ENCODE measurements at regions not wholly inside any gene's neighbourhood (a gene's known extent, or its start where the extent isn't known, plus 50 kb on each side); places are given as distances from the start of the nearest gene placed in this dataset.
"Not testable (repeated sequence)": the region's sequence is repeated elsewhere in the genome, so short reads cannot be mapped to it uniquely, and the experiment has no call there.

DNA sequence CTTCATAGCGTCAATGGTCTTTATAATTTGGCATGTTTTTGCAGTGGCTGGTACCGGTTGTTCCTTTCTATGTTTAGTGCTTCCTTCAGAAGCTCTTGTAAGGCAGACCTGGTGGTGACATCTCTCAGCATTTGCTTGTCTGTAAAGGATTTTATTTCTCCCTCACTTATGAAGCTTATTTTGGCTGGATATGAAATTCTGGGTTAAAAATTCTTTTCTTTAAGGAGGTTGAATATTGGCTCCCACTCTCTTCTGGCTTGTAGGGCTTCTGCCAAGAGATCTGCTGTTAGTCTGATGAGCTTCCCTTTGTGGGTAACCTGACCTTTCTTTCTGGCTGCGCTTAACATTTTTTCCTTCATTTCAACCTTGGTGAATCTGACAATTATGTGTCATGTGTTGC, 250.0 kb upstream of the CTNNB1 start:
- not testable (repeated sequence) for DNase-seq (ENCODE audit: low read depth)

DNA sequence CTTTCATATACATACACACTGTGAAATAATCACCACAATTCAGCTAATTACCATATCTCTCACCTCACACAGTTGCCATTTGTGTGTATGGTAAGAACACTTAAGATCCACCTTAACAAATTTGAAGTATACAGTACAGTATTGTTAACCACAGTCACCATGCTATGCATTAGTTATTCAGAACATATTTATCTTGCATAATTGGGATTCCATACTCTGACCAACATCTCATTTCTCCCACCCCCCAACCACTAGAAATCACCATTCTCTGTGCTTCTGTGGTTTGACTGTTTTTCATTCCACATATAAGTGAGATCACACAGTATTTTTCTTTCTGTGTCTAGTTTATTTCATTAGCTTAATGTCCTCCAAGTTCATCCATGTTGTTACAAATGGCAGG, 247.7 kb upstream of the CTNNB1 start:
- DNase-seq (ENCODE audit: low read depth), result peak; percentile 88

DNA sequence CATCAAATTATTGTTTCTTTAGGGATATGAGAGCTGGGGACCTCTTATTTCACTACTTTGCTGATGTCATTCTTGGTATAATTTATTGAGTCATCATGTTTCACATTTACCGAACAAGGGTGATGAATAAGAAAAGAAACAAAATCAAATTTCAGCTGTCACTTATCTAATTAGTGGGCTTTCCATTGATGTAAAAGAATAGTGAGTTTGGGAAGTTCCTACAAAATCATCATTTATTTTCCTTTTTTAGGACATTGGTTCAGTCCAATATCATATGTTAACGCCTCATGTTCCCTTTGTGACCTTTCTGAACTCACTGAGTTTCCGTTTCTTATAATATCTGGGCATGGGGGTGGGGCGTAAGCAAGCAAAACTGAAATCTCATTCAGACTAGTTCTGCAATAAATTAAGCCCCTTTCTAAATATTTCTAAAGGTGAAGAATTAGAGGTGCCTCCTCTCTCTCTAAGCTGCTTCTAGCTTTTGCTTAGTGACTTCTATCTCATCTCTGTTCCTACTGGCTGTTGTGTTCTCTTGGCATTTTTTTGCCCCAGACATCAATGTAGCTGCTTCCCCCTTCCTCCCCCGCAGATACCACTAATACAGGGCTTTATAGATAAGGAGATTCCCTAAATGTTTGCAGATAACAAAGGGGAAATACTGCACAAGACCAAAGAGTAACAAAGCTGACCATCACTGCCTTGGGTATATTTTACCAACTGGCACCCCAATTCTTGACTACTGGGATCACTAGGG, 238.0 kb upstream of the CTNNB1 start:
- no peak for DNase-seq (ENCODE audit: low read depth)

DNA sequence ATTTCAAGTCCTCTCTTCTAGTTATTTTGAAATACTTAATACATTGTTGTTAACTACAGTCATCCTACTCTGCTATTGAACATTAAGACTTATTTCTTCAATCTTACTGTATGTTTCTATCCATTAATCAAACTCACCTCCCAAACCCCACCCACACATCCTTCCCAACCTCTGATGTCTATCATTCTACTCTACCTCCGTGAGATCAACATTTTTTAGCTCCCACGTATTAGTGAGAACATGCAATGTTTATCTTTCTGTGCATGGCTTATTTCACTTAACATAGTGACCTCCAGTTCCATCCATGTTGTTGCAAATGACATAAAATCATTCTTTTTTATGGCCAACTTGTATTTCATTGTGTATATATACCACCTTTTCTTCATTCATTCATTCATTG, 236.6 kb upstream of the CTNNB1 start:
- DNase-seq (ENCODE audit: low read depth), result no peak

DNA sequence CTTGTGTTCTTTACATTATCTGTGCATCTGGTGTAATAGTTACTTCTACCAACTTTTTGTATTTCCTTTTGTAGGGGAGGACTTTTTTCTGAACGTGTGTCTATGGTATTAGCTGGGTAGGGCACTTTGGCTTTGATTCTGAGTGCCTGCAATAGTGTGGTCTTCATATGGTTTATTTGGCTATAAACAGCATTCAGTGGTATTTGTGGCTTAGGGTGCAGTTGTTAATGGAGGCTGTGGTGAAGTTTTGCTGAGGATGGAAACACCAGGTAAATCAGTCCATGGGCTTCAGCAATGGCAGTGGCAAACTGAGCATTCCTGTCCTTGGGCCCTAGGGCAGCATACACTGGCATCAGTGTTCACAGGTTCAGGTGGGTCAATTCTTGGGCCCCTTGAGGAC, 230.6 kb upstream of the CTNNB1 start:
- DNase-seq (ENCODE audit: low read depth), result no peak

DNA sequence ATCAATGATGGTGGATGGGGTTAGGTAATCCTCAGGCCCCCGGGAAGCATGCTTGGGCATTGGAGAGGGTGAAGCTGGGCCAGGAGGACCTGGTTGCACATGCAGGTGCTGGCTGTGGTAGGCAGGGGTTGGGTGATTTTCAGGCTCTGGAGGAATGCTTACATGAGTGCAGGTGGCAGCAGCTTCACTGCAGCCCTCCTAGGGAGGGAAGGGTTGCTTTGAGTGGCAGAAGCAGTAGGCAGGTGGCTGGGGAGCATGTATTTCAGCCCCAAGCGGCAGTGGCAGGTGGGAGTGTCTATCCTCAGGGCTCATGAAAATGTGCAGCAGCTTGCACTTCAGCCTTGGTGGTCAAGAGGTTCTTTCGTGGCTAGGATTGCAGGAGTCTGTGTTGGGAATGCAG, 230.0 kb upstream of the CTNNB1 start:
- DNase-seq (ENCODE audit: low read depth), result no peak

DNA sequence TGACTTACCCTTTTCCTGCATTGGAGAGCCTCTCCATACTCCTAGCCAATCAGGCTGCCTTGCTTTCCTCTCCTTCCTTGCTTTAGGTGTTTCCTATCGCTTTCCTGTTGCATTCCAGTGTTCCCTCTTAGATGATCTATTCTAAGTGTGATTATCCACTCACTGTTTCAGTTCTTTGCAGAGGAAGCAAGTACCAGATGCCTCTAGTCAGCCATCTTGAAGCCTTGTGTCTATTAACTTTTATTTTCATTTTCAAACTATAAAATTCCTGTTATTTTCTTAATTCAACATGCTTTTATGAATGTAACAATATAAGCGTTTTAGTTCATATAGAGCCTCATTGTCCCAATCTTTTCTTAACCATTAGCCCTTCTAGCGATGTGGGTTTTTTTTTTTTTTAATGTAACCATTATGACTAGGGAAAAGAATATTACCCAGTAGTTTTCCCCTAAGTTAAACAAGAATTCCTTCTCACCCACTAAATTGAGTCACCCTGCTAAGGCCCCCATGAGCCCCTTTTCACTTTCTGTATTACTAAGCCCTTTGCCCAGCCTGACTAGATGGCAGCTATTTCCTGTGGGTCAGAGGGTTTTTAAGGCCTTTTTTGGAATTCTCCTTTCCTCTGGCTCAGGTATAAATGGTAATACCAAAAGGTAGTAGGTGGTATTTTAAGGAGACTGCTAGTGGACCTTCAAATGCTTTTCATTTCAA, 229.4 kb upstream of the CTNNB1 start:
- no peak for DNase-seq (ENCODE audit: low read depth)

DNA sequence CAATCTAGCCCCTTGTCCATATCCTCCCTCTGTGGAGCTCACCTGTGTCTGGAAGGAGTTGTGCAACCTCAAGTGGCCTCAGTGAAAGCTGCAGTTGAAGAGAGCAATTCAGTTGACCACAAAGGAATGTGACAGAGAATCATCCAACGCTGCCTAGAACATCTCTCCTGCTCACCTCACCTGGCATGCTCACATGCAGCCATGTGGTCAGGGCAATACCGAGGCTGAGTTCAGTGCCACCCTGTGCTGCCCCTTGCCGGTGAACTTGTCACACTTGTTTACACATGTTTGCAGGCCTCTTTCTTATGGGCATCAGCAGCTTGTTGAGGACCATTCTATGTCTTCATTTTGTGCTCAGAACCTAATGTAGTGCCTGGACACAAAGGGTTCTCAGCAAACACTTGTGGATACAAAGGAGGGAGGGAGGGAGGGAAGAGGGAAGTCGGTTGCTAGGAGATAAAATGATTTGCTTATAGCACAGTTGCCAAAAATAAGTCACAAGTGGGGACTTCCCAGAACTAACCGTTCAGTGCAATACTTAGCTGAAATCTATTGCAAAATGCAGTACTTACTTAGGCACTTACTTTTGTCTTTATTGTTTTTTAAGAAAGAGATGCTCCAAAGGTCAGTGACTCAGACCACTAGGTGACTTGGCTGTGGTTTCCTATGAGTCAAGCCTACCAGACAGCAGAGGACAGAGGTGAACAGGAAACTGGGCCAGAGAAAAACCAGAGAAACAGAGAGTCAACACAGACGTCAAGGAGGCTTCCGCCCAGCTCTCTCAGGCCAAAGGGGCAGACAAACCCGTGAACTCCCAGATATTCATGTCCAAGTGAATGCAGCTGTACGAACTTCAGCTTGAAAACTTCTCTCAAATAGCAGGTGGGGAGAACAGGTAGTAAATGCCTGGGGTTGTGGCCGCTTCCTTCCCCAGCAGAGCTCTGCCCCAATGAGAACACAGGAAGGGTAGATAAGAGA, 227.8 kb upstream of the CTNNB1 start:
- peak; percentile 95 for DNase-seq (ENCODE audit: low read depth)

DNA sequence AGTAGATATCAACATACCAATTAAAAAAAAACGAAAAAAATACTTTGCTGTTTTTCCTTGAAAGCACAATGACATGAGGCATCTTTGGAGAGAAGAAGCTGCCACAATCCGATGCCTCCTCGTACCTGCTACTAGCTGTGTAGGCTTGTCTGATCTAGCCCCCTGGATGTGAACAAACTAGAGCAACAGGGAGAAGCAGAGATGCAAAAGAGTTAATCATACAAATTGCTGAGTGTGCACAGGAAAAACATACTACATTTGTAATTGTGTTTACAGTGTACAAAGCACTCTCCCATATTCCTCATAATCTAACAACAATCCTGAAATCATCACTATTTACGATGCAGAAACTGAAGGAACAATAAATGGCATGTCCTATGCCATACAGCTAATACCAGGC, 227.0 kb upstream of the CTNNB1 start:
- DNase-seq (ENCODE audit: low read depth), result no peak

DNA sequence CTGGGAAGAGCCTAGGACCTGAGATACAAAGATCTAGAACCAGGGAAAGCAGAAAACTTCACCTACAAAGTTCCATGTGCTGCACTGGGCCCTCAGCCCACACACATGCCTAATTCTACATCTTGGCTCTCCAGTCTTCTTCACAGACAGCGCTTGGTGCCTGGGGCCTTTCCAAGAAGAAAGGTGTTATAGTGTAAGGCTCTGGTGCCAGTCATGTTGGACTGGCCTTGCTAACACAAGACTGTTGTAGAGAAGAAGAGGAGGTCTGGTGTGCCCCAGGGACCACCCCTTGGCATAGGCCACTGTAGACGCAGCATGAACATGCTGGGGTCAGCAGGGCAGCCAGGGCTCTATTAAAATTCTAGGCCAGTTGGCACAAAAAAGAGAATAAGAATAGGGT, 226.2 kb upstream of the CTNNB1 start:
- DNase-seq (ENCODE audit: low read depth), result no peak

DNA sequence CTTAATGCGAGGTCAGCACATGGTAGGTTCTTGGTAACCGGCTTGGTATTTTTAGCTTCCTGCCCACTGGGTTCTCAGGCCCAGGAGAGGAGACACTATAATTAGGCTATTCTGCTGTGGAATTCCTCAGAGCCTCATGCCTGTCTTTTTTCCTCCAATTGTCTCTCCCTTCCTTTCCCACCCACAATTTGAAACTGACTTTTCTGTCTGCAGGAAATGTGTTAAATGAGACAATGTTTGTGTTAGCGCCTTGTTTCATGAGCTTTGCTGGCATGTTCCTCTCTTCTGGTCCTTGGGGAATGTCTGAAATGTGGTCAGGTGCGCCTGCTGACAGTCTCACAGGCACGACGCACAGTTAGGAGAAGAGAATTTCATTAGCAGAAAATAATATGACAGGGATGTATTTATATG, 223.6 kb upstream of the CTNNB1 start:
- DNase-seq (ENCODE audit: low read depth), result no peak

DNA sequence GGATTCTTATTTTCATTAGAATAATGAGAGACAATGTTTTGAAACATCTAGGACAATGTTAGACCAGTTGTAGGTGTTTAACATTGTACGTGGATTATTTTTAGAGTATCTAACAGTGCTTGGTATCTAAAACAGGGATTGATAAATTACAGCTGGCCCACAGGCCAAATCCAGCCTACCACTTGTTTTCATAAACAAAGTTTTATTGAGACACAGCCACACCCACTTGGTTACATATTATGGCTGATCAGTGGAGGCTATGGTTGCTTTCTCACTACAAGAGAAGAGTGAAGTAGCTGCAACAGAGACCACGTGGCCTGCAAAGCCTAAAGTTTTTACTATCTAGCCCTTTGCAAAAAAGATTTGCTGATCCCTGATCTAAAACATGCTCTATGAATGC, 223.1 kb upstream of the CTNNB1 start:
- no peak for DNase-seq (ENCODE audit: low read depth)

DNA sequence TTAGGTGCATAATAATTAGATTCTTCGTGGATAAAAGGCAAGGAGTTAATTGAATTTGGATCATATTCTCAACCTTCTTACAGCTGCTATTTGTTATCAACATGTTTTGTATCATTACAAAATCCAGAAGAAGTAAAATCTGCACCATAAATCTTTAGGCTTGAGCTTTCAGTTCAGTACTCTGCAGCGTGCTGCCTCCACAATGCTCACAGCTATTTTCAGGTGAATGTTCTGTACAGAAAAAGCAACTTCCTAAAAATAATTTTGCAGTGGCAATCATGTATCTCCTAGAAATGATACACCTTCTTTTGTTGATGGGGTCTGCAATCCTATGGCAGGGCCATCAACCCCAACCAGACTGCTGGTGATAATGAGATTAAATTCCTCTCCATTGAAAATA, 220.9 kb upstream of the CTNNB1 start:
- DNase-seq (ENCODE audit: low read depth), result no peak

DNA sequence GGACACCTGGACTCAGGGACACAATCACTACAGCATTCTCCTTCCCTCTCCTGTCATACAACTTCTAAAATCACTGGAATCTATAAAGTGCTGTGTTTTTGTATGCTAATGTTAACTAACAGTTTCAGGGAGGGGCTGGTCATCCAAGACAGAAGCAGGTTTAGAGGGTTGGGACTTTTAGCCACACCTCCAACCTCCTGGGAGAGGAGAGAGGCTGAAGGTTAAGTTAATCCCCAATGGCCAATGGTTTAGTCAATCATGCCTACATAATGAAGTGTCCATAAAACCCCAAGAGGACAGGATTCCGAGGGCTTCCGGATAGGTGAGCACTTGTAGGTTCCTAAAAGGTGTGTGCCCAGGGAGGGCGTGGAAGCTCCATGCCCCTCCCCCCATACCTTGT, 219.3 kb upstream of the CTNNB1 start:
- no peak for DNase-seq (ENCODE audit: low read depth)

DNA sequence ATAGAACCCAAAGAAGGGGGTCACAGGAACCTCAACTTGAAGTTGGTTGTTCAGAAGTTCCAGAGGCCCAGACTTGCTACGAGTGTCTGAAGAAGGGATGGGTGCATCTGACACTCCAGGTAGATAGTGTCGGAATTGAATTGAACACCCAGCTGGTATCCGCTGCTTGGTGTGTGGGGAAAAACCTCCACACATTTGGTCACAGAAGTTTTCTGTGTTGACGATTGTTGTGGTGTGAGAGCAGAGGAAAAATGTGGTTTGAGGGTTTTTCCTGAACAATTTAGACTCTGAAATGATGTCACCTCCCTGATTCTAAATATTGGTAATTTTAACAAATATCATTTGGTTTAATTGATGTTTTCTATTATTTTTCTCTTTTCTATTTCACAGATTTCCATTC, 218.8 kb upstream of the CTNNB1 start:
- no peak for DNase-seq (ENCODE audit: low read depth)

DNA sequence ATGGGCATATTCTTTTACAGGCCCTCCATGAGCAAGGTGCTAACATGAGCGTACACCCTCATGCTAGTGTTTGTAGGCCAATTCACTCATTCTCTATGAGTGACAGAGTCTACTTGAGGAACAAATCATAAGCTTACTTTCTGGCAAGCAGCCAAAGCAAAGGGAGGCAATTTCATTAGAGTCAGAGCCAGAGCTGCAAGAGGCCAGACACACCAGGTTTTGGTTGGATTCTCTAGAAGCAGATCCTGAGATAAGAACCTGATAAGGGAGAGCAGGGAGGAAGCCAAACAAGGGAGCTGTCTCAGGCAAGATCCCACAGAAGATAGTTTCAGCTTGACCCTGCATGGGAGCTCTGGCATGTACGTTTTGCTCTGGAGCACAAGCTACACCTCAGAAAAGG, 214.1 kb upstream of the CTNNB1 start:
- DNase-seq (ENCODE audit: low read depth), result no peak

DNA sequence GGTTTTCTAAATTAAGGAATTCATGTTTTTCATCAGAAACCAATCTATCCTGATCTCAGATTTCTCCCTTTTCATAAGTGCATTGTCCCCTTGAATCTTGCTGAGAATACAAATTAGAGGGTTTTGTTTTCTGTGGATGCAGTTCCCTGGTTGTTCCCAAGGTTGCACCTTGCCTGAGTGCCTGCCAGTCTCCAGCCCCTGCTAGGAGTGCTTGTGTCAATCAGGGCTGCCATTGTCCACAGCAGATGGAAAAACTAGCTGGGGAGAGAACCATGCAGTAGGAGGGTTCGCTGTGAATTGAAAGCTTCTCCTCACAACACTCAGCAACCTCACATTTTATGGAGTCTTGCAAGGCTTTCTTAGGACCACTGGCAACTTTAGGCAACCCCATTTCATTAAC, 210.8 kb upstream of the CTNNB1 start:
- no peak for DNase-seq (ENCODE audit: low read depth)

DNA sequence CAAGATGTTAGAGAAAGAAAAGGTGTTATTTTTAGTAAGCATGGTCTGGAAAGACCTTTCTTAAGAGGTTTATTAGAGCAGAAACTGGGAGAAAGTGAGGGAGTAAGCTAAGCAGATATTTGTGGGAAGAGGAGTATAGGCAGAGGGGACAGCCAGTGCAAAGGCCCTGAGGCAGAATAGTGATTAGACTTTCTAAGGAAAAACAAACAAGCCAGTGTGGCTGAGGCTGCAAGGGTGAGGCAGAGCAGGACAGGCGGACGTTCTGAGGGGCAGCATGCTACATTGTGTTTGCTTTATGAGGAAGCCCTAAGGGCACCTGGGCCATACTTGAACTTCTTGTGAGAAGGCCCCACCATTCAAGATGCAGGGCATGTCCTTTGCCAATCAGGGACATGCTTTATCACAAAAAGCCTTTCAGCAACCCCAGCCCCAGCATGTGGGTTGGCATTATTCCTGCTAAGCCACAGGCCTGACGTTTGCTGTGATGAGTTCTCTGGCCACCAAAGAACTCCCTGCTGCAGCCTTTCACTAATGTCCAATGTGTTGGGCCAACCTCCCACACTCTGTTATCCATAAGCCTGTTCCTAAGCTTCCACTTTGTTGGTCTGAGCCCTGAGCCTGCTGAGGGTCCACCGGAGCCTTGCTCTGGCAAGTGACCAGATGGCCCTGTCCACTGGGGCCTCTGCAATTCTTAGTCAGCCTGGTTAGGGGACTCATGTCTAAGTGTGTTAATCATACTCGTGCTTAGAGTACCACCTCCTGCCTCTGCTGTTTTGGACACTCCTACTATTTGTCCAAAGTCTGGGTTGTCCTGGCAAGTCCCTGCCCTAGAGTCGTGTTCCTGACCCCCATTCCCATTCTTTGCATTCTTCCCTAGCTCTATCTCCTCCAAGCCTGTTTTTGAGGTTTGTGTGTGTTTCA, 209.9 kb upstream of the CTNNB1 start:
- DNase-seq (ENCODE audit: low read depth), result no peak

DNA sequence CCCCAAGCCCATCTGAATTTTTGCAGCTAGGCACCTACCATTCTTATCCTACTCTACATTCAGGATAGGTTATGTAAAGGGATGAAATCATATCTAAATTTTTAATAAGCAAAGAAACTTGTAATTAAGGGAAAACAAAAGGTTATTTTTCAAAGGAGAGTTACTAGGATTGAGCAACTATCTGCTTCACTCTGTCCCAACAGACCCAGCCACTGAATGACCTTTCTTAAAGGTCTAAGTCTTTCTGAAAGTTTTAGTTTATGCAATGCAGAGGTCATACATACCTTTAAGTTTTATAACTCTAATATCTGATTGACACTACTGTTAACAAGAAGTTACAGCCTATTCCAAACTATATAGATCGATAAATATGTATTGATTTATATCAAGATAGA, 209.2 kb upstream of the CTNNB1 start:
- no peak for DNase-seq (ENCODE audit: low read depth)

DNA sequence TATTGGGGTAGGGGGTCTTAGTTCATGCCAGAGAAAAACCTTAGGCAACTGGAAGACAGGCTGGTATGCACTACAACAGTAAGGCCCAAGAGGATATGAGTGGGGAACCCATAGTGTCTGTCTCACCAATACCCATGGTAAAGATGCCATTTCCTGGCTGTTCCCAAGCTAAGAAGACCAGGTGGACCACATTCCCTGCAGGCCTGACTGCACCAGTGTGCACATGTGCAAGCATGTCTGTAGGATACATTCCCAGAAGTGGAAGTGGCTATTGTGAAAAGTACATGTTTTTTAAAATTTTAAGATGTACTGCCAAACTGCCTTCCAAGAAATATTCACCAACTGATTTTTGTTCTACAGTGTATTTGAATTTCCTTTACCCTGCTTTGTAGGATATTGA, 207.3 kb upstream of the CTNNB1 start:
- DNase-seq (ENCODE audit: low read depth), result no peak

DNA sequence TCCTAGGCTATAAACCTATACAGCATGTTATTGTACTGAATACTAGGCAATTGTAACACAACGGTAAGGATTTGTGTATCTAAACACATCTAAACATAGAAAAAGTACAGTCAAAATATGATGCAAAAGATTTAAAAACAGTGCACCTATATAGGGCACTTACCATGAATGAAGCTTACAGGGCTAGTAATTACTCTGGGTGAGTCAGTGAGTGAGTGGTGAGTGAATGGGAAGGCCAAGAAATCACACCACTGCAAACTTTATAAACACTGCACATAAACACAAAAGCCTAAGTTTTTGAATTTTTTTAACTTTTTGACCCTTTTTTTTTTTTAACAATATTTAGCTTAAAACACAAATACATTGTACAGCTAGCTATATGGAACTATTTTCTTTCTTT, 204.7 kb upstream of the CTNNB1 start:
- DNase-seq (ENCODE audit: low read depth), result no peak

DNA sequence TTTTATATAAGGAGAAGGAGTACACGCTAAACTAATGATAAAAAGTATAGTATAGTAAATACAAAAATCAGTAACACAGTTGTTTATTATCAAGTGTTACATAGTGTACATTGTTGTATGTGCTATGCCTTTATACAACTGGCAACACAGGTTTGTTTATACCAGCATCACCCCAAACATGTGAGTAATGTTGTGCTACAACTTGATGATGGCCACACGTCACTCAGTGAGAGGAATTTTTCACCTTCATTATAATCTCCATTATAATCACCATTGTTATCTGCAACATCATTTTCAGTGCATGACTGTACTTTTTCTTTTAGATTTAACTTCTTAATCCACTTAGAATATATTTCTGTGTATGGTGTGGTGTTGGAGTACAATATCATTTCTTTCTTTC, 204.0 kb upstream of the CTNNB1 start:
- DNase-seq (ENCODE audit: low read depth), result no peak
